ENCODE measurements at regions not wholly inside any gene's neighbourhood (a gene's known extent, or its start where the extent isn't known, plus 50 kb on each side); places are given as distances from the start of the nearest gene placed in this dataset.

DNA sequence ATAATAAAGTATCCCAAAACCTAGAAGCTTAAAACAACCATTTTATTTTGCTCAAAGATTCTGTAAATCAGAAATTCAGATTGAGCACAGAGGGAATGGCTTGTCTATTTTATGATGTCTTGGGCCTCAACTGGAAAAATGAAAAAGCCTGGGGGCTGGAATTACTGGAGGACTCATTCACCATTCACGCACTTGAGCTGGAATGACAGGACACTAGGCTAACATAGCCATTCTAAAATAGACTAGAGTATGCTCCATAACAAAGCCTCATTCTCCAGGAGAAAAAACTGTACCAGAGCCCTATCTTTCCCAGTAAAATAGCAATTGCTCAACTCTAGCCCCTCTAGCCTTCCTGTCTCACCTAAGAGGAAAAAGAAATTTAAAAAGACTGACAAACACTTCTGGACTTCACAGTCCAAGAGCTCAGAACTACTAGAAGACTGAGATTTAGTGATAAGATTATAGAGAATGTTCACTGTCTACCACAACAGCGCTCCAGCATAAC is 145.4 kb upstream of the BTBD3 start:
- DNase-seq (ENCODE audit: low read depth, low spot score): no peak

DNA sequence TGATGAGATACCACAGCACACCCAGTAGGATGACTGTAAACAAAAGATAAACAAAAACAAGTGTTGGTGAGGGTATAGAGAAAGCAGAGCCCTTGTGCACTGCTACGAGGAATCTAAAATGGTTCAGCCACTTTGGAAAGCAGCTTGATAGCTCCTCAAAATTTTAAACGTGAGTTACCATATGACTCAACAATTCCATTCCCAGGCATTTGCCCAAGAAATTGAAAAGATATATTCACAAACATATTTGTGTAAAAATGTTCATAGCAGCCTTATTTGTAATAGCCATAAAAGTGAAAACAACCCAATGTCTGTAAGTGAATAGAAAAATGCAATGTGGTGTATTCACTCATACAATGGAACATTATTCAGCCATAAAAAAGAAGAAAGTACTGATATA is 141.0 kb upstream of the BTBD3 start:
- DNase-seq (ENCODE audit: low read depth, low spot score): no peak

GRCh38 chr20:11777387-11778205 is 140.1 kb upstream of the BTBD3 start:
- DNase-seq (ENCODE audit: low read depth, low spot score): peak; percentile 50

DNA sequence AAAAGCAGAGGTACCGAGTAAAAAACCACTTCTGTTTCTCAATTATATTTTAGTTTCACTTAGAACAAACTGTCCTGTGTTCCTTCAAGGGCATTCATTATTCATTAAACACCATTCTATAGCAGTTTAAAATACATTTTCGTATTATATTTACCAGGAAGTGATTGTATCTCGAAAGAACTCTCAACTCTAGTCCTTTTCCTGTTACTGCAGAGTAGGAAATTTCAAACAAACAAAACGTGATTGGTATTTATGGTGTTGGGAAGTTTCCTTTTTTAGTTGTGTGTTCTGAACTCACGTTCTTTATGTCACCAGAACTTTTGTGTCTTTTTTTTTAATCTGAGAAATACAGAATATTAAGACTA is 139.5 kb upstream of the BTBD3 start:
- no peak for DNase-seq (ENCODE audit: low read depth, low spot score)

GRCh38 chr20:11780765-11781369 is 136.8 kb upstream of the BTBD3 start:
- no peak for DNase-seq (ENCODE audit: low read depth, low spot score)

DNA sequence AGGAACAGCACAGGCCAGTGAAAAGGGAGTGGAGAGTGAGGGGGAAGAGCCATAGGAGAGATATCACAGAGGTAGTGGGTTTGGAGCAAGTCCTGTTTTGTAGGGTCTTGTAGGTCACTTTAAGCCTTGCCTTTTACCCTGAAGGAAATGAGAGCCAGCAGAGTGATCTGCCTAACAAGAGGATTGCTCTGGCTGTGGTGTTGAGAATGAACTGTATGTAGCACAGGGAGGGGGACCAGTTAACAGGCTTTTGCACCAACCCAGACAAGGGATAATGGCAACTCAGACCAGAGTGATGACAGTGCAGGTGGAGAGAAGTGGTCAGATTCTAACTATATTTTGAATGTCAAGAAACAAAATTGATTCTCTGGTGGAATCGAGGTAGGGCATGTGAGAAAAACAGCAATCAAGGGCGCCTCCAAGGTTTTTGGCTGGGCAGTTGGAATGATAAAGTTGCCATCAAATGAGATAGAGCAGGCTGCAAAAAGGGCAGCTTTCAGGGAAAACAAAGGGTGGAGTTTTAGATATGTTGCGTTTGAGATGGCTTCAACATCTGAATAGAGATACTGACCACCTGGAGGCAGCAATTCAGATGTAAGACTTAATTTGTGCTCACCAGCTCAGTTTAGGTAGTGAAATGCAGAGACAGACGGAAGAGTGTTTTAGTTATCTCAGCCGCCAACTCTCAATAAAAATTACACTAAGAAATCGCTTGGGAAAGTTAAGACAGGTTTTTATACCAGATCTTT is 134.4 kb upstream of the BTBD3 start:
- DNase-seq (ENCODE audit: low read depth, low spot score): no peak

- DNase-seq (ENCODE audit: low read depth, low spot score): no peak
These were observed 131.7 kb upstream of the BTBD3 start for GRCh38 chr20:11785885-11786507.

GRCh38 chr20:11790046-11790445 is 127.6 kb upstream of the BTBD3 start:
- DNase-seq (ENCODE audit: low read depth, low spot score): no peak

DNA sequence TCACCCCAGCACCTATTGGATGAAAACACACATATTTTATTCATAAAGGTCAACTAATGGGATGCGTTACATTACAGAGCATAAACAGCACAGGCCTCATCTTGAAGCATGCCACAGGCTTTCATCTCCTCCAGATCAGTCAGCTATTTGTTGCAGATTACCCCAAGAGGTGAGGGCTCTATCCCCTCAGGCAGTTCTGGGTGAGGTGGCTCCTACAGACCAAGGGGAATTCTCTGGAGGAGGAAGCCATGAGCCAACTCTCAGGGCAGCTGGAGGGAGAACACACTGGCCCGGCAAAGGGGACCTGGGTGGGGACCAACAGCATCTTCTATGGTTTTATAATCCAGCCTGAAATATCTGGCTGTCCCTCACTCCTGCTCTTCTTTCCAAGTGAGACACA is 126.4 kb upstream of the BTBD3 start:
- no peak for DNase-seq (ENCODE audit: low read depth, low spot score)

GRCh38 chr20:11791835-11792567 is 125.7 kb upstream of the BTBD3 start:
- DNase-seq (ENCODE audit: low read depth, low spot score): no peak

- no peak for DNase-seq (ENCODE audit: low read depth, low spot score)
These were observed 125.1 kb upstream of the BTBD3 start for GRCh38 chr20:11792568-11792953.

GRCh38 chr20:11794525-11794924 is 123.2 kb upstream of the BTBD3 start:
- no peak for DNase-seq (ENCODE audit: low read depth, low spot score)

GRCh38 chr20:11795071-11795615 is 122.5 kb upstream of the BTBD3 start:
- DNase-seq (ENCODE audit: low read depth, low spot score): no peak

GRCh38 chr20:11796026-11796425 is 121.7 kb upstream of the BTBD3 start:
- DNase-seq (ENCODE audit: low read depth, low spot score): no peak

DNA sequence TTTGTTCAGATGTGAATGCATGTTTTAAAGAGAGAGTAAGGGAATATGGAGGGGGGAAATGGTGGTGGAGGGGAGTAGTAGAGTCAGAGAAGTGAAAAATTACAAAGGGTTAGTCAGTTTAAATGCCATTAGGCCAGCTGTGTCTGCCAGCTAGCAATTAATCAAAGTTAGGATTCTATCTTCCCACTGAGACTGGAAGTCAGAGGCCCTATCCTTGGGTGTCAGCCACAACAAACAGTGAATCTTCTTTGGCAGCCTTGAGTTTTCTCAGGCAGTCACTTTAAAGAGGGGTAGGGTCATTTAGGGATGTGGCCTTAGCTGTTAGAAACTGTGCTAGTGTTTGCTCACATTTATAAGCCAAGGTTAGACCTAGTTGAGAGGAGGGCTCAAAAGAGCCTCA is 120.5 kb upstream of the BTBD3 start:
- DNase-seq (ENCODE audit: low read depth, low spot score): no peak

- no peak for DNase-seq (ENCODE audit: low read depth, low spot score)
These were observed 118.4 kb upstream of the BTBD3 start for GRCh38 chr20:11799281-11799684.

GRCh38 chr20:11807054-11808048 is 110.3 kb upstream of the BTBD3 start:
- DNase-seq (ENCODE audit: low read depth, low spot score): peak; percentile 88

DNA sequence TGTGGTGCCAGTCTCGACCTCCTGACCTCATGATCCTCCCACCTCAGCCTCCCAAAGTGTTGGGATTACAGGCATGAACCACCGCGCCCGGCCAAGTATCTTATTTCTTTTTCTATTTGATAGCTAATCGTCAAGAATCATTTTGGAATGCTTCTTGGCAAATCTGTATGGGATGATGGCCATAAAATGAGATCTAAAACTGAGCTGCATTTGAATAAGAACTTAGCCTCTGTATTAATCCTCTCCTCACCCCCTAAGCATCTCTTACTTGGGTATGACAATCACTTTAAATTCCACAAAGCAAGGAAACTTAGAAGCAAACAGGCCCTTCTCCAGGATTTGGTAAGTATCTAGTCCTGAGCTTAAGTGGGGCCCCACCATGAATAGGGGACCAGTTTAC is 108.9 kb upstream of the BTBD3 start:
- no peak for DNase-seq (ENCODE audit: low read depth, low spot score)

DNA sequence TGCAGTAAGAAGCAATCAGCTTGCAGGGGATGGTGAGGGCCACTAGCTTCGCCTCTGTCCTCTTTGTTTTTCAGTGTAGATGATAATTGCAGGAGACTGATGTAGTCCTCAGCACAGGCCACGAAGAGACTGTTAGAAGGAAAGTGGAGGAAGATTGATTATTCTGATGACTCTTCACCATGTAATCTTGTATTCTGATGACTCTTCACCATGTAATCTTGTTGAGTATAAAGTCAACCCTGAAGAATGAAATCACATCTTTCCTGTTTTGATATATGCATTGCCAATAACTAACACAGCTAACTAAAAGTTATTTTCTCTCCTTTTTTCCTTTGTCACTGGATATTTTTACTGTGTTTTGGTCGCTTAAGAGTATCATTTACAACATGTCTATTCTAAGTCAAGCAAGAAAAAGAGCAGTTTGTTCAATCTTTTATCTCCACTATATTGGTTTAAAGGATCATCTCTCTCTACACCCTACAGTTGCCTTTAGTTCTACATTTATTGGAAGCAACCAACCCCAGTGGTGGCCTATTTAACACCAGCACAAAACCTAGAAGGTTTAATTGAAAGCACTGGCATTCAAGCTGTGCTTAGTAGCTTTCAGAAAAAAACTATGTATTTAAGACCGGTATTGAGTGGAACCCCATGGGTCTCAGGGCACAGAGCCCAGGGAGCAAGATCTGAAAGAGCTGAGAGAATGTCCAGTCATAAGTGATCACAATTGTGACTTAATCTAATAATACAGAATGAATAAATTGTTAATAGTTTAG is 107.2 kb upstream of the BTBD3 start:
- DNase-seq (ENCODE audit: low read depth, low spot score): peak; percentile 26

Data from astrocyte of the hippocampus (primary cell).